ENCODE measurements at regions not wholly inside any gene's neighbourhood (a gene's known extent, or its start where the extent isn't known, plus 50 kb on each side); places are given as distances from the start of the nearest gene placed in this dataset.

DNA sequence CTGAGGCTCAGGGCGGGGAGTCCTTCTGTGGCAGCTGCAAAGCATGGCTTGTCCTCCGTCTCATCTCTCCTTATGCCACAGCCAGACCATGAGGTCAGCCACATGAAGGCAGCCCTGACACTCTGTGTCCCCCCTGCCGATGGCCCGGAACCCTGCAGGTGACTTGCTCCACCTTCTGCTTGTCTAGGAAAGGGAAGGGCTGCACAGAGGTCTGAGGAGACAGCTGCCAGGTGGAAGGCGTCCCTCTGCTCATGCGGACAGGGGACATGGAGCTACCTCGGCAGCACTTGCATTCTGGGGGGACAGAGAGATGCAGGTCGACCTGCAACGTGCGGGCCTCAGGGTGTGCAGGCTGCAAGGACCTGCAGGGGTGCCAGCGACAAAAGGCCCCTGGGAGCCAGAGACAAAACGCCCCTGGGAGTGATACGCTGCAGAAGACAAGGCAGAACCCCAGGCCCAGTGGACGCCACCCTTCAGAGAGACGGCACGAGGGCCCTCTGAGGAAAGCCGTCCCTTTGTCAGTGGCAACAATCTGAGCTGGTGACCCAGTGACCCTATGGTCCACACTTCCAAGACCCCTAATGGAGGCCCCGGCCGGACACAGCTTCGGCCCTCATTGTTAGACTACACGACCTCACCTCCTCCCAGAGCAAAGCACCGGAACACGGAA, 205.2 kb upstream of the PPP2R2D start:
- H3K9me3 Mint-ChIP-seq, result no peaks in the 10 kb centered on the region
- no peaks in the 10 kb centered on the region for H3K36me3 Mint-ChIP-seq (ENCODE audit: low read depth)
- no peaks in the 10 kb centered on the region for H3K27me3 Mint-ChIP-seq (ENCODE audit: insufficient read depth)
- intact Hi-C loops (cut with micrococcal nuclease), result no loop called here
- no peak for DNase-seq (ENCODE audit: low spot score)
- no peak overlapping the region for H3K27ac Mint-ChIP-seq
- no peaks in the 10 kb centered on the region for H3K4me1 Mint-ChIP-seq (ENCODE audit: low read depth)
- H3K4me3 Mint-ChIP-seq, result no peak overlapping the region

DNA sequence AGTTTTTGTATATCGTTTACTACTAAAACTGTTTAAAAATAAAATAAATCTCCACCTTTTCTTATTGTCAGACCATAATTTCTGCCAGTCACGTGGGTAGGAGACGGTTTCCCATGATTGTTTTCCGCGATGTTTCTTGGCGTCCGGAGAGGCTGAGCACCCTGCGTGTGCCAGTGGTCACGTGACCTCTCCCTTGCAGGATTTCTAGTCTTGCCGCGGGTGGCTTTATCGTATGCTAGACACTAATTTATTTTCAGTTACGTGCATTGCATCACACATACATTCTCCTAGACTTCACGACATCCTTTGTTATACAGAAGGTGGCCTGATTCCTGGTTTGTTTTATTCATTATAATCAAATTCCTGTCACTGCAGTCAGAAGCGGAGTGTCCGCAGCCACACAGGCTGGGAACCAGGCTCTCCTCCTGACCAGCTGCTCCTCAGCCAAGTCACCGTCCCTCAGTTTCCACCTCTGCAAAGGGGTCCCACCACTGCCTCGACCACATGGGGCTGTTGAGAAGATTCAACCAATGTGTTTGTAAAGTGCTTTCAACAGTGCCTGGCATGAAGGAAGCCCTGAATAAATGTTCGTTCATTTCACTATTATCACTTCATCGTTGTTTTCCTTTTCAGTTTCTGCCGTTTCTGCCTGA, 203.2 kb upstream of the PPP2R2D start:
- Mint-ChIP-seq H3K4me3 (no peak overlapping the region), H3K27ac (no peak overlapping the region)

DNA sequence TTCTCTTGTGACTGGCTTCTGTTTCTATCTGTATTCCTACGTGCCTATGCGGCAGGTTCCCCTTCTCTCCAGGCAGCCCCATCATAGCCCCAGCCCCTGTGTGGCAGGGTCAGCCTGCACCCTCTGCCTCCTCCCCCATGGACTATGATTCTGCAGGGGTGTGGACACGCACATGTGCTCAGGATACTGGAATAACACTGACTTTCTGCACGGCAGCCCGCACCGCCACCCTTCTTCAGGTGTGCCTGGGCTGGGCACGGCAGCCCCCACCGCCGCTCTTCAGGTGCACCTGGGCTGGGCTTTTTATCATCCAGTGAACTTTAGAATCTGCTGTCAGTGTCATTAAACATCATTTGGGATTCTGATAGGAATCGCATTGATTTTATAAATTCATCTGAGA, 202.6 kb upstream of the PPP2R2D start:
- intact Hi-C loops (cut with micrococcal nuclease), result no loop called here
- no peak overlapping the region for H3K27ac Mint-ChIP-seq
- no peaks in the 10 kb centered on the region for H3K4me1 Mint-ChIP-seq (ENCODE audit: low read depth)
- no peak overlapping the region for H3K4me3 Mint-ChIP-seq
- no peaks in the 10 kb centered on the region for H3K9me3 Mint-ChIP-seq
- DNase-seq (ENCODE audit: low spot score), result no peak
- no peaks in the 10 kb centered on the region for H3K36me3 Mint-ChIP-seq (ENCODE audit: low read depth)
- H3K27me3 Mint-ChIP-seq (ENCODE audit: insufficient read depth), result no peaks in the 10 kb centered on the region

More for the DNA sequence above, 203.2 kb upstream of the PPP2R2D start:
- Mint-ChIP-seq H3K27me3 (ENCODE audit: insufficient read depth) (no peaks in the 10 kb centered on the region), H3K36me3 (ENCODE audit: low read depth) (no peaks in the 10 kb centered on the region), H3K4me1 (ENCODE audit: low read depth) (no peaks in the 10 kb centered on the region), H3K9me3 (no peaks in the 10 kb centered on the region)
- intact Hi-C loops (cut with micrococcal nuclease), result no loop called here
- no peak for DNase-seq (ENCODE audit: low spot score)

DNA sequence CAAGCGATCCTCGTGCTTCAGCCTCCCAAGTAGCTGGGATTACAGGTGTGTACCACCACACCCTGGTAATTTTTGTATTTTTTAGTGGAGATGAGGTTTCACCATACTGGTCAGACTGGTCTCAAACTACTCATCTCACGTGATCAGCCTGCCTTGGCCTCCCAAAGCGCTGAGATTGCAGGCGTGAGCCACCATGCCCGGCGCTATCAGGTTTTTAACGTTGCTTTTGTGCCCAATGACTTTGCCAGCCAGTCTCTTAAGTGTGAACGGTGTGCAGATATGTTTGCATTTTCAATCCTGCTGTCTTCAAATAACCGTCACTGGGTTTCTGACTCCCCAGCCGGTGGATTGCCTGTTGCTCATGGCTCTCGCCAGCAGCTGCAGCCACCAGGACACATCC, 201.8 kb upstream of the PPP2R2D start:
- Mint-ChIP-seq H3K27me3 (ENCODE audit: insufficient read depth) (no peaks in the 10 kb centered on the region), H3K4me3 (no peak overlapping the region), H3K27ac (no peak overlapping the region), H3K36me3 (ENCODE audit: low read depth) (no peaks in the 10 kb centered on the region), H3K9me3 (no peaks in the 10 kb centered on the region), H3K4me1 (ENCODE audit: low read depth) (no peaks in the 10 kb centered on the region)
- no peak for DNase-seq (ENCODE audit: low spot score)
- intact Hi-C loops (cut with micrococcal nuclease), result no loop called here

DNA sequence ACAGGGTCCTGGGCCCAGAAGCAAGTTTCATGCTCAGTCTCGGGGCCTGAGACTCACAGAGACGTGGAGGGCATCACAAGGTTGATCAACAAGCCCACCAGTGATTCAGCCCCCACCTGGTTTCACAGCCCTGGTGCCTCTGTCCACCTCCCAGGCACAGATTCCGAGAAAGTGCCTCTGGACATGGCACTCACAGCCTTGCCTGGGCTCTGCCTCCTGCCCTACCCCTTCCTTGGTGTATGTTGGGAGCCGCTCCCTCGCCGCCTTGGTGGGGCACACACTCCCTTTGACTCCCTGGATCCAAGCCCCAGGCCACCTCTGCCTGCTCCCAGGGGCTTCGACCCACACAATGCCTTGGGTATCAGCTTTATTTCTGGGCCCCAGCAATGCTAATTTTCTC, 200.8 kb upstream of the PPP2R2D start:
- H3K4me3 Mint-ChIP-seq, result no peak overlapping the region
- no peaks in the 10 kb centered on the region for H3K27me3 Mint-ChIP-seq (ENCODE audit: insufficient read depth)
- H3K4me1 Mint-ChIP-seq (ENCODE audit: low read depth), result no peaks in the 10 kb centered on the region
- intact Hi-C loops (cut with micrococcal nuclease), result no loop called here
- no peaks in the 10 kb centered on the region for H3K36me3 Mint-ChIP-seq (ENCODE audit: low read depth)
- DNase-seq (ENCODE audit: low spot score), result no peak
- no peaks in the 10 kb centered on the region for H3K9me3 Mint-ChIP-seq
- H3K27ac Mint-ChIP-seq, result no peak overlapping the region

DNA sequence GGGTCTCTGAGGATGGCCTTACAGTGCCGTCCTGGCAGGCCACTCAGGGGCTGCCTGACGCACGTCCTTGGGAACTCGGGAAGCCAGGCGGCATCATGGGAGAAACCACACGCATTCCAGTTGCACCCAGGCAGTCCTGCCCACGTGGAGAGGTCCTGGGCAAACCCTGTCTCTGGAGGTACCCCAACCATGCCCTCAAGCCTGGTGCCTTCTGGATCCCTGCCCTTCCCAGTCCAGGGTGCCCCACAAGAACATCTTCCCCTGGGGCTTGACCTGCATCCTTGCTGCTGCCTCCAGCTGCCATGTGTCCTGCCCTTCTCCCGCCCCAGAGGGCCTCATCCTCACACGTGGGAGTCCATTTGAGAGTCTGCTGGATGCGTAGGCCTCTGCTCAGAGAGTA, 200.3 kb upstream of the PPP2R2D start:
- H3K36me3 Mint-ChIP-seq (ENCODE audit: low read depth), result no peaks in the 10 kb centered on the region
- H3K27me3 Mint-ChIP-seq (ENCODE audit: insufficient read depth), result no peaks in the 10 kb centered on the region
- no peak overlapping the region for H3K4me3 Mint-ChIP-seq
- H3K4me1 Mint-ChIP-seq (ENCODE audit: low read depth), result no peaks in the 10 kb centered on the region
- intact Hi-C loops (cut with micrococcal nuclease), result no loop called here
- no peak for DNase-seq (ENCODE audit: low spot score)
- H3K27ac Mint-ChIP-seq, result no peak overlapping the region
- H3K9me3 Mint-ChIP-seq, result no peaks in the 10 kb centered on the region

DNA sequence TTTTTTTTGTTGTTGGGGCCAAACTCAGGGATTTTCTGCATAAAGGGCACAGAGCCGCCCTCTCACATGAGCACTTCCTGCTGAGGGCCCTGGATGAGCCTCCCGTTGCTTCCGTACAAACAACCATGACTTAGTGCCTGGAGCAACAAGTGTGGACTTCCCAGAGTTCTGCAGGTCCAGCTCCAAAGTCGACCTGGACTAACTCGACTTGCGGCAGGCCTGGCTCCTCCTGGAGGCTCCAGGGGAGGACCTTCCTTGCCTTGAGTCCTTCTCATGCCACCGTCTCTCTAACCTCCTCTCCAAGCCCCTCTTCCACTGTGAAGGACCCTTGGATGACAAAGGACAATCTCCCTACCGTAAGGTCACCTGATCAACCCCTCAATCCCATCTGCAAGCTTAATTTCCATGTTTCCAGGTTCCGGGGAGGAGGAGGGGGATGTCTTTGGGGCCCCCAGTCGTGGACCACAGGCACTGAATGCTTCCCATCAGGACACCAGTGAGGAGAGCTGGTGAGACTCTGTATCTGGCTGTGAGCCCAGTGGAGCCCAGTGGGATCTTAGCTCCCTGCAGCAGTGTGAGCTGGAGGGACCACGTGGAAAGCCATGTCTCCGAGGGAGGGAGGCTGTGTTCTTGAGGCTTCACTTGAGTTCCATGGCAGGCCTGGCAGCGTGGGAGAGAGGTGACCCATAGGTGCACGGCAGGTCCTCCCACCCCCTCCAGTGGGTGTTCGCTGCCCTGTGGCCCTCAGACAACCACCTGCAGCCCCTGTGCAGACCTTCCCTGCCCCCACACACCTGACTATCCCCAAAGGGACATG, 199.5 kb upstream of the PPP2R2D start:
- Mint-ChIP-seq H3K4me3 (no peak overlapping the region), H3K27me3 (ENCODE audit: insufficient read depth) (no peaks in the 10 kb centered on the region), H3K9me3 (peaks cover under 1% of the 10 kb centered on the region), H3K4me1 (ENCODE audit: low read depth) (no peaks in the 10 kb centered on the region), H3K27ac (no peak overlapping the region), H3K36me3 (ENCODE audit: low read depth) (no peaks in the 10 kb centered on the region)
- DNase-seq (ENCODE audit: low spot score), result no peak
- intact Hi-C loops (cut with micrococcal nuclease), result no loop called here

DNA sequence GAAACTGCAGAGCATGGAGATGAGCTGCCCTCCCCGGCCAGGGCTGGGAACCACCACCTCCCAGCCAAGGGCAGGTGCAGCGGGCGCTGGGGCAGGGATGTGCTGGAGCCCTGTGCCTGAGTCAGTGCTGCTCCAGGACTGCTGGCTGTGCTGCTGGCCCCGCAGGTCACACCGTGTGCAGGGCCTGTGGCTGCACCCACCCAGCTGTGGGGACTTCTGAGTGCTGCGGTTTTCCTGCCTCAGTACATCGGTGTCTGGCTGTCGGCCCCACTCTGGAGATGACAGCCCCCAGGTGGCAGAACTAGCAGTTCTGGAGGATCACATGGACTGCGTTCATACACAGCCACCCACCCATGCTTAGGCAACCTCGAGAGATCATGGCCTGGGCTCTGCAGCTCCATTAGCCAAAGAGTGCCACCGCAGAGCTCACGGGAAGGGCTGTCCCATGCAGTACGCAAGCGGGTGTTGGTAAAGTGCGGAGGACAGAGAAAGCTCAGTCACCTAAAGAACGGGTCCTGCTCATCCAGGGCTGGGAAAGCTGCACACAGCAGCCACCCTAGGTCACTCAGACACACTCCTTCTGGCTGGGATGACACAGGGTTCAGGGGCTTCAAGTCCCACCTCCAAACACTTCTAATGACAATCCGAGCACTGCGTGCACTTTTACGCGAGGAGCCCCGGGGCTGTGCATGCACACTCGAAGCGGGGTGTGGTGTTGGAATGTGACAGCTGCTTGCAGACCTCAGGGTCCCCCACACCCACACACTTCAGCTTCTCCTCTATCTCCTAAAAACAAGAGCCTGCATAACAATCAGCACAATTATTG, 198.1 kb upstream of the PPP2R2D start:
- H3K9me3 Mint-ChIP-seq, result peaks cover 13% of the 10 kb centered on the region
- no peak for DNase-seq (ENCODE audit: low spot score)
- no peak overlapping the region for H3K4me3 Mint-ChIP-seq

DNA sequence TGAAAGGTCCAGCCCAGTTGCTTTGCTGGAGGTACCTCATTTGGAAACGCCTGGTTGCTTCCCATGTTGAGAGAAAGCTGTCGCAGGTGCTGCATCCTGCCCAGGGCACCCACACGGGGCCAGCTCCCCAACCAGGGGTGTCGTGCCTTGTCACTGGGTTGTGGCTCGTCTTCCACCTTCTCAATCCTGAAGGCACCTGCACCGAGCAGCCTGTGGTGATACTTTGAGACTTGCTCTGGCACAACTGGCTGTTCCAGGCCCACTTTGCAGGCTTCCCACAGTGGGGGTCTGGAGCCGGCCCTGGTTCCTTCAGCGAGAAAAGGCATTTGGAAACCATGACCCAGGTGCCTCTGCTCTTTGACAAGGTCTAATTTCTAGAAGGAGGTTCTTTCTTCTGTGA, 197.3 kb upstream of the PPP2R2D start:
- H3K4me3 Mint-ChIP-seq, result no peak overlapping the region
- intact Hi-C loops (cut with micrococcal nuclease), result no loop called here
- H3K36me3 Mint-ChIP-seq (ENCODE audit: low read depth), result no peaks in the 10 kb centered on the region
- DNase-seq (ENCODE audit: low spot score), result no peak
- H3K9me3 Mint-ChIP-seq, result peaks cover 14% of the 10 kb centered on the region
- H3K27me3 Mint-ChIP-seq (ENCODE audit: insufficient read depth), result no peaks in the 10 kb centered on the region
- H3K27ac Mint-ChIP-seq, result no peak overlapping the region
- H3K4me1 Mint-ChIP-seq (ENCODE audit: low read depth), result no peaks in the 10 kb centered on the region

More for the DNA sequence above, 198.1 kb upstream of the PPP2R2D start:
- Mint-ChIP-seq H3K27me3 (ENCODE audit: insufficient read depth) (no peaks in the 10 kb centered on the region), H3K27ac (no peak overlapping the region), H3K4me1 (ENCODE audit: low read depth) (no peaks in the 10 kb centered on the region), H3K36me3 (ENCODE audit: low read depth) (no peaks in the 10 kb centered on the region)
- intact Hi-C loops (cut with micrococcal nuclease), result no loop called here

DNA sequence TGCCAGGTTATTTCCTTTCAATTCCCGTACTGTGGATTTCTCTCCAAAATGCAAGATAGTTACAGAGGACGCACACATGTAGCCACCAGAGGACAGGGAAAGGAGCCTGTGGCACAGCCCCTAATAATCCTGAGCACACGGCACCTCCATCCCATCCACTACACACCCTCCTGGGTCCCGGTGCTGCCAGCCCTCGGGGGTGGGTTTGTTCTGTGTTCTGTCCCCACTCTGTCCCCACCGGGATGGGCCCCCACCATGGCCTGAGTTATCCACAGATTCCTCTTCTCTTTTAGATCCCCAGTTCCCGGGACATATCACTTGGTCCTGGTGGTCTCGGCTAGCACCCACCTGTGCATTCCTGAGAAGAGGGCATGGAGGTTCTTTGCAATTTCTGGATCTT, 196.9 kb upstream of the PPP2R2D start:
- intact Hi-C loops (cut with micrococcal nuclease), result no loop called here
- no peaks in the 10 kb centered on the region for H3K36me3 Mint-ChIP-seq (ENCODE audit: low read depth)
- H3K4me3 Mint-ChIP-seq, result no peak overlapping the region
- no peaks in the 10 kb centered on the region for H3K27me3 Mint-ChIP-seq (ENCODE audit: insufficient read depth)
- peaks cover 14% of the 10 kb centered on the region for H3K9me3 Mint-ChIP-seq
- no peak overlapping the region for H3K27ac Mint-ChIP-seq
- DNase-seq (ENCODE audit: low spot score), result no peak
- H3K4me1 Mint-ChIP-seq (ENCODE audit: low read depth), result no peaks in the 10 kb centered on the region

DNA sequence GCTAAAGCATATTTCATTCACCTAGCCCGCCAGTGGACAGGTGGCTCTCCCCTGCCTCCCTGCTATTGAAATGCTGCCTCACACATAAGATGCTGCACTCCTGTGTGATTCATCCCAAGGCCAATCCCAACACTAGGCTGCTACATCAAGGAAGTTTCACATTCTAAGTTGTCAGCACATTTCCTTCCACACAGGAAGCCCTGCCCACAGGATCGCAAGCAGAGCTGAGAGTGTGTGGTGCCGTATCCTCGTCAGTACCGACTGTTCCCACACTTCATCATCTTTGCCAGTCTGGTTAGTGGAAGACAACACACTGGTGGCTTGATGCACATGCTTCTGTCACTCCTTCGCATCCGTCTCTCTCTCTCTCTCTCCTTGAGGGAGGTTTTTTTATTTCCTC, 194.3 kb upstream of the PPP2R2D start:
- intact Hi-C loops (cut with micrococcal nuclease), result no loop called here
- H3K36me3 Mint-ChIP-seq (ENCODE audit: low read depth), result no peaks in the 10 kb centered on the region
- DNase-seq (ENCODE audit: low spot score), result no peak
- H3K4me1 Mint-ChIP-seq (ENCODE audit: low read depth), result no peaks in the 10 kb centered on the region
- no peaks in the 10 kb centered on the region for H3K27me3 Mint-ChIP-seq (ENCODE audit: insufficient read depth)
- no peak overlapping the region for H3K27ac Mint-ChIP-seq
- no peak overlapping the region for H3K4me3 Mint-ChIP-seq
- peaks cover 14% of the 10 kb centered on the region for H3K9me3 Mint-ChIP-seq

DNA sequence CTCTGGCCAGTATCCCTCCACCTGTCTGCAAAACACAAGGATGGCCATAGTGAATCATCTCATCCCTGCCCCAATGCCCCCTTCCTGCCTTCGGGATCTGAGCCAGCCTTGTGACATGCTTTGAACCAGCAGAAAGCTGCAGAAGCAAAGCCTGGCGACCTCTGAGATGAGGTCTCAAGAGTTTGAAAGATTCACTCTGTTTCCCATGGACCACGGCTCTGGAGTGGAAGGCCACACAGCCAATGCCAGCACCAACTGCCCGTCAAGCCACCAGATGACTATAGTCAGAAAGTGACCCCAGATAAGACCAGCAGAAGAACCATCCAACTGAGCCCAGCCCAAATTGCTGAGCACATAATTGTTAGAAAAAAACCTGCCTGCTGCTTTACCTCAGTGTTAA, 193.9 kb upstream of the PPP2R2D start:
- H3K9me3 Mint-ChIP-seq, result peaks cover 14% of the 10 kb centered on the region
- H3K27ac Mint-ChIP-seq, result no peak overlapping the region
- H3K4me1 Mint-ChIP-seq (ENCODE audit: low read depth), result no peaks in the 10 kb centered on the region
- H3K36me3 Mint-ChIP-seq (ENCODE audit: low read depth), result no peaks in the 10 kb centered on the region
- no peak overlapping the region for H3K4me3 Mint-ChIP-seq
- no peak for DNase-seq (ENCODE audit: low spot score)
- intact Hi-C loops (cut with micrococcal nuclease), result no loop called here
- H3K27me3 Mint-ChIP-seq (ENCODE audit: insufficient read depth), result no peaks in the 10 kb centered on the region
